ENCODE measurements at regions not wholly inside any gene's neighbourhood (a gene's known extent, or its start where the extent isn't known, plus 50 kb on each side); places are given as distances from the start of the nearest gene placed in this dataset.

DNA sequence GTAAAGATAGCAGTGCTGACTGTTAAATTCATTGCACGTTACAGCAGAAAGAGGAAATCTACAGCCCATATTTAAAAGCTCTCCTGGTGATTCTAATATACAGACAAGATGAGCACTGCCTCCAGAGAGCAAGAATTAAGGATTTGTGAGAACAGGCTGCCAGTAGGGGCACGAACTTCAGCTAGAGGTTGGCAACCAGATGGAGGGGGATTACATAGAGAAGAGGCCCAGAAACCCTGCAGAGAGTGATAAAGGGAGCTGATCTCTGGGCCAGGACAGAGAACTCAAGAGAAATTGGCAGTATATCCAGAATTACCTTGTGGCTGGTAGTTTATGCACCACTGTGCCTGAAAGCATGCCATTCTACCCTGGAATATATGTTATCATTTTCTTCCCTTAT is 144.8 kb downstream of the UFM1 start:
- no peak overlapping the region for H3K27ac ChIP-seq (ENCODE audit: extremely low read depth, low read depth, low read length)
- ATAC-seq: no peak
- no peak overlapping the region for H3K4me2 ChIP-seq (ENCODE audit: insufficient read depth, low read length)
- H3K9me1 ChIP-seq (ENCODE audit: control insufficient read depth, insufficient read depth, low read length): no peaks in the 10 kb centered on the region
- H3K4me3 ChIP-seq: no peak overlapping the region
- no peak for FAIRE-seq
- no peaks in the 10 kb centered on the region for H3K27me3 ChIP-seq (ENCODE audit: control insufficient read depth in 2 of 2, insufficient read depth in 2 of 2, low read length in 2 of 2)
- BruUV-seq (replicated peaks): no TSS peak
- in situ Hi-C loops (cut with MboI): no loop called here
- no peak overlapping the region for H2AFZ ChIP-seq (ENCODE audit: low read depth, low read length)
- no peak overlapping the region for H3K9ac ChIP-seq (ENCODE audit: insufficient read depth in 1 of 2, low read depth in 2 of 2, low read length in 2 of 2)
- no peaks in the 10 kb centered on the region for H4K20me1 ChIP-seq (replicated peaks; ENCODE audit: control insufficient read depth, insufficient read depth, low read length)
- CTCF ChIA-PET (ENCODE audit: low intra/inter-chr PET ratio): no interaction called here
- POLR2A ChIA-PET: no interaction called here
- intact Hi-C loops (cut with micrococcal nuclease): no loop called here
- H3K79me2 ChIP-seq (ENCODE audit: control insufficient read depth, insufficient read depth, low read length): no peaks in the 10 kb centered on the region
- 0% methylated on average over 2 of the region's 2 CpGs for WGBS (ENCODE audit: insufficient coverage, low coverage, missing lambda C conversion rate)
- H3K9me3 ChIP-seq (replicated peaks; ENCODE audit: control insufficient read depth, insufficient read depth, low read depth, low read length): no peaks in the 10 kb centered on the region
- no peaks in the 10 kb centered on the region for H3K4me1 ChIP-seq (replicated peaks in 1 of 2; ENCODE audit: control insufficient read depth in 2 of 2, insufficient read depth in 2 of 2, low read length in 2 of 2)
- DNase-seq (ENCODE audit: extremely low read depth in 1 of 4, low spot score in 3 of 4): no peak
- H3K36me3 ChIP-seq (ENCODE audit: control insufficient read depth, insufficient read depth, low read length): no peaks in the 10 kb centered on the region
- TF ChIP-seq ZNF668 (CRISPR knock-in tag; IDR thresholded peaks at IDR 0.05) (no peak), RNF2 (IDR thresholded peaks at IDR 0.05) (no peak), PRMT5 (CRISPR knock-in tag; IDR thresholded peaks at IDR 0.05) (no peak), NR3C1 (CRISPR knock-in tag; IDR thresholded peaks at IDR 0.05) (no peak), CEBPB (tag; IDR thresholded peaks at IDR 0.05) (no peak), MAZ (CRISPR knock-in tag; conservative IDR thresholded peaks at IDR 0.05 in 1 of 2, IDR thresholded peaks at IDR 0.05 in 1 of 2) (no peak), ARHGAP35 (IDR thresholded peaks at IDR 0.05; ENCODE audit: partially characterized antibody) (no peak), ZNF12 (CRISPR knock-in tag; IDR thresholded peaks at IDR 0.05) (no peak), SRSF3 (IDR thresholded peaks at IDR 0.05; ENCODE audit: insufficient read depth, low read length) (no peak), XRCC5 (IDR thresholded peaks at IDR 0.05; ENCODE audit: low read depth, low read length) (no peak), ZBTB8A (IDR thresholded peaks at IDR 0.05; ENCODE audit: partially characterized antibody) (no peak), ILK (tag; IDR thresholded peaks at IDR 0.05; ENCODE audit: borderline replicate concordance, low read depth) (no peak), CUX1 (CRISPR knock-in tag; IDR thresholded peaks at IDR 0.05) (no peak)
- TF ChIP-seq, protein P1, sequence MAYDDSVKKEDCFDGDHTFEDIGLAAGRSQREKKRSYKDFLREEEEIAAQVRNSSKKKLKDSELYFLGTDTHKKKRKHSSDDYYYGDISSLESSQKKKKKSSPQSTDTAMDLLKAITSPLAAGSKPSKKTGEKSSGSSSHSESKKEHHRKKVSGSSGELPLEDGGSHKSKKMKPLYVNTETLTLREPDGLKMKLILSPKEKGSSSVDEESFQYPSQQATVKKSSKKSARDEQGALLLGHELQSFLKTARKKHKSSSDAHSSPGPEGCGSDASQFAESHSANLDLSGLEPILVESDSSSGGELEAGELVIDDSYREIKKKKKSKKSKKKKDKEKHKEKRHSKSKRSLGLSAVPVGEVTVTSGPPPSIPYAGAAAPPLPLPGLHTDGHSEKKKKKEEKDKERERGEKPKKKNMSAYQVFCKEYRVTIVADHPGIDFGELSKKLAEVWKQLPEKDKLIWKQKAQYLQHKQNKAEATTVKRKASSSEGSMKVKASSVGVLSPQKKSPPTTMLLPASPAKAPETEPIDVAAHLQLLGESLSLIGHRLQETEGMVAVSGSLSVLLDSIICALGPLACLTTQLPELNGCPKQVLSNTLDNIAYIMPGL (CRISPR knock-in tag; IDR thresholded peaks at IDR 0.05): no peak
- TF ChIP-seq, protein P2, sequence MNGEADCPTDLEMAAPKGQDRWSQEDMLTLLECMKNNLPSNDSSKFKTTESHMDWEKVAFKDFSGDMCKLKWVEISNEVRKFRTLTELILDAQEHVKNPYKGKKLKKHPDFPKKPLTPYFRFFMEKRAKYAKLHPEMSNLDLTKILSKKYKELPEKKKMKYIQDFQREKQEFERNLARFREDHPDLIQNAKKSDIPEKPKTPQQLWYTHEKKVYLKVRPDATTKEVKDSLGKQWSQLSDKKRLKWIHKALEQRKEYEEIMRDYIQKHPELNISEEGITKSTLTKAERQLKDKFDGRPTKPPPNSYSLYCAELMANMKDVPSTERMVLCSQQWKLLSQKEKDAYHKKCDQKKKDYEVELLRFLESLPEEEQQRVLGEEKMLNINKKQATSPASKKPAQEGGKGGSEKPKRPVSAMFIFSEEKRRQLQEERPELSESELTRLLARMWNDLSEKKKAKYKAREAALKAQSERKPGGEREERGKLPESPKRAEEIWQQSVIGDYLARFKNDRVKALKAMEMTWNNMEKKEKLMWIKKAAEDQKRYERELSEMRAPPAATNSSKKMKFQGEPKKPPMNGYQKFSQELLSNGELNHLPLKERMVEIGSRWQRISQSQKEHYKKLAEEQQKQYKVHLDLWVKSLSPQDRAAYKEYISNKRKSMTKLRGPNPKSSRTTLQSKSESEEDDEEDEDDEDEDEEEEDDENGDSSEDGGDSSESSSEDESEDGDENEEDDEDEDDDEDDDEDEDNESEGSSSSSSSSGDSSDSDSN (IDR thresholded peaks at IDR 0.05; ENCODE audit: borderline replicate concordance in 1 of 2, low read depth in 2 of 2, low read length in 2 of 2): no peak
